HCT116 (cell line): ENCODE measurements at regions not wholly inside any gene's neighbourhood (a gene's known extent, or its start where the extent isn't known, plus 50 kb on each side); places are given as distances from the start of the nearest gene placed in this dataset.

ENCODE experiments used
- ATAC-seq: fragments of 200-7000 bp; cut with Tn5 transposase; 2 replicates; pipeline ENCODE4 v1.9.1; 2020; ENCODE audit warnings: mild to moderate bottlenecking, moderate library complexity
- BruUV-seq: library from RNA; stranded (reverse); fragments of 400-500 nt; replicated peaks from 2 replicates; lab custom pipeline; 2021; lab: Mats Ljungman, UMichigan
- CTCF ChIA-PET: fragments of 300-600 bp; sonication (Branson Sonifier 250); formaldehyde crosslinking; loops from one replicate; lab custom pipeline; 2021; ENCODE audit warnings: antibody characterized with exemption; lab: Charles Lee
- POLR2A ChIA-PET: fragments of 300-600, 350-600 bp; sonication (Branson Sonifier 250); formaldehyde crosslinking; loops from one replicate; lab custom pipeline; 2021; ENCODE audit warnings: antibody characterized with exemption; lab: Charles Lee
- RAD21 ChIA-PET, 2 experiments: fragments of 300-600 bp; sonication (Branson Sonifier 250); formaldehyde crosslinking; loops; one replicate each; lab custom pipeline; 2023; ENCODE audit warnings: low total read pairs in 2 of 2; ENCODE audit not compliant: uncharacterized antibody in 2 of 2, unreplicated experiment in 2 of 2, low non-redundant PET in 1 of 2; lab: Charles Lee
- DNase-seq: peaks from one replicate; pipeline ENCODE4 v3.0.0-alpha.2; 2010; ENCODE audit warnings: low read depth, low spot score
- H2AFZ ChIP-seq: fragments of 200-600 bp; shearing (Covaris generic), sonication (generic); 2 replicates; pipeline ENCODE4 v1.6.1; 2017; ENCODE audit warnings: low read depth, mixed run types, mixed read lengths, antibody characterized with exemption, low read length; ENCODE audit not compliant: poor library complexity, severe bottlenecking
- H3K27ac ChIP-seq: 2 replicates; pipeline ENCODE4 v1.5.1; 2012; ENCODE audit warnings: low read depth, low read length
- H3K27me3 ChIP-seq: fragments of 200-600 bp; sonication (generic); 2 replicates; pipeline ENCODE4 v1.6.1; 2016; ENCODE audit warnings: mixed run types, low read length, mixed read lengths; ENCODE audit not compliant: insufficient read depth
- H3K36me3 ChIP-seq, 2 experiments: fragments of 200-500 bp in 1 of 2; fragments of 200-600 bp in 1 of 2; sonication (Bioruptor generic) in 1 of 2; sonication (generic) in 1 of 2; 2 replicates each; pipeline versions ENCODE4 v1.5.1 to v1.6.1; 2014 to 2016; ENCODE audit warnings: low read length in 2 of 2, inconsistent platforms in 1 of 2, mixed read lengths in 1 of 2, mixed run types in 1 of 2; ENCODE audit not compliant: insufficient read depth in 2 of 2, control insufficient read depth in 1 of 2
- H3K4me1 ChIP-seq, 2 experiments: fragments of 200-600 bp in 1 of 2; sonication (generic) in 1 of 2; 2 replicates each; pipeline versions ENCODE4 v1.5.1 to v1.6.1; 2012 to 2017; ENCODE audit warnings: low read length in 2 of 2, inconsistent platforms in 1 of 2, mild to moderate bottlenecking in 1 of 2, mixed read lengths in 1 of 2, mixed run types in 1 of 2, moderate library complexity in 1 of 2; ENCODE audit not compliant: insufficient read depth in 2 of 2, control insufficient read depth in 1 of 2
- H3K4me2 ChIP-seq: fragments of 200-600 bp; sonication (generic); 2 replicates; pipeline ENCODE4 v1.6.1; 2017; ENCODE audit warnings: mixed run types, low read length, mixed read lengths
- H3K4me3 ChIP-seq, 2 experiments: fragments of 200-600 bp in 1 of 2; sonication (generic) in 1 of 2; replicated peaks in 1 of 2; 2 replicates each; pipeline ENCODE4 v1.5.1; 2011 to 2016; ENCODE audit warnings: low read length in 2 of 2, control low read depth in 1 of 2, low read depth in 1 of 2, mild to moderate bottlenecking in 1 of 2, mixed read lengths in 1 of 2, mixed run types in 1 of 2
- H3K79me2 ChIP-seq: fragments of 200-600 bp; sonication (generic); 2 replicates; pipeline ENCODE4 v1.6.1; 2017; ENCODE audit warnings: mild to moderate bottlenecking, mixed run types, low read length, moderate library complexity, mixed read lengths; ENCODE audit not compliant: insufficient read depth
- H3K9ac ChIP-seq: fragments of 200-600 bp; sonication (generic); 2 replicates; pipeline ENCODE4 v1.6.1; 2016; ENCODE audit warnings: low read length, mixed read lengths
- H3K9me2 ChIP-seq: fragments of 200-600 bp; sonication (generic), shearing (Covaris generic); 2 replicates; pipeline ENCODE4 v1.6.1; 2017; ENCODE audit warnings: mixed run types, mild to moderate bottlenecking, moderate library complexity; ENCODE audit not compliant: insufficient read depth
- H3K9me3 ChIP-seq, 2 experiments: fragments of 200-500 bp in 1 of 2; fragments of 200-600 bp in 1 of 2; sonication (Bioruptor generic) in 1 of 2; sonication (generic) in 1 of 2; 2 replicates each; pipeline ENCODE4 v1.6.1; 2014 to 2017; ENCODE audit warnings: low read length in 2 of 2, mixed read lengths in 2 of 2, inconsistent platforms in 1 of 2, low read depth in 1 of 2, mild to moderate bottlenecking in 1 of 2, mixed run types in 1 of 2, moderate library complexity in 1 of 2; ENCODE audit not compliant: control insufficient read depth in 1 of 2, insufficient read depth in 1 of 2
- H4K20me1 ChIP-seq: fragments of 200-600 bp; sonication (generic), shearing (Covaris generic); 2 replicates; pipeline ENCODE4 v1.6.1; 2017; ENCODE audit warnings: mixed run types, mild to moderate bottlenecking, moderate library complexity; ENCODE audit not compliant: insufficient read depth
- ATF3 ChIP-seq: IDR thresholded peaks from 2 replicates; pipeline ENCODE4 v1.6.1; 2012
- CBX3 ChIP-seq: IDR thresholded peaks from 2 replicates; pipeline ENCODE4 v1.6.1; 2012; ENCODE audit warnings: low read depth
- CTCF ChIP-seq, 3 experiments: fragments of 200-600 bp in 1 of 3; sonication (generic) in 1 of 3; IDR thresholded peaks in 2 of 3; conservative IDR thresholded peaks in 1 of 3; 2 replicates each; pipeline ENCODE4 v1.5.1; 2012 to 2017; ENCODE audit warnings: low read depth in 2 of 3, low read length in 2 of 3, antibody characterized with exemption in 1 of 3, borderline replicate concordance in 1 of 3, control low read depth in 1 of 3, mild to moderate bottlenecking in 1 of 3, mixed read lengths in 1 of 3, mixed run types in 1 of 3, moderate library complexity in 1 of 3; ENCODE audit not compliant: insufficient read depth in 1 of 3
- EZH2 ChIP-seq: fragments of 200-600 bp; sonication (generic); IDR thresholded peaks from 2 replicates; pipeline ENCODE4 v1.6.1; 2017; ENCODE audit warnings: antibody characterized with exemption, mixed run types
- JUND ChIP-seq: IDR thresholded peaks from 2 replicates; pipeline ENCODE4 v1.6.1; 2012
- SIN3A ChIP-seq: IDR thresholded peaks from 2 replicates; pipeline ENCODE4 v1.6.1; 2012; ENCODE audit warnings: low read depth
- SRF ChIP-seq: IDR thresholded peaks from 2 replicates; pipeline ENCODE4 v1.6.1; 2012; ENCODE audit warnings: low read depth
- TCF7L2 ChIP-seq: IDR thresholded peaks from 2 replicates; pipeline ENCODE4 v1.7.0; 2011; ENCODE audit warnings: borderline replicate concordance, inconsistent platforms; ENCODE audit not compliant: insufficient read depth, insufficient read length; ENCODE audit errors: extremely low read depth
- ZFX ChIP-seq: fragments of 450-650 bp; IDR thresholded peaks from 2 replicates; pipeline ENCODE4 v1.6.1; 2017
- intact Hi-C: fragments of 100-400 bp; cut with micrococcal nuclease; formaldehyde crosslinking; loops from 2 replicates; pipeline ENCODE4 v1.10.0; 2022
- TF ChIP-seq, protein P1 (sequence below): IDR thresholded peaks from 2 replicates; pipeline ENCODE4 v1.6.1; 2012; ENCODE audit warnings: low read depth

DNA sequence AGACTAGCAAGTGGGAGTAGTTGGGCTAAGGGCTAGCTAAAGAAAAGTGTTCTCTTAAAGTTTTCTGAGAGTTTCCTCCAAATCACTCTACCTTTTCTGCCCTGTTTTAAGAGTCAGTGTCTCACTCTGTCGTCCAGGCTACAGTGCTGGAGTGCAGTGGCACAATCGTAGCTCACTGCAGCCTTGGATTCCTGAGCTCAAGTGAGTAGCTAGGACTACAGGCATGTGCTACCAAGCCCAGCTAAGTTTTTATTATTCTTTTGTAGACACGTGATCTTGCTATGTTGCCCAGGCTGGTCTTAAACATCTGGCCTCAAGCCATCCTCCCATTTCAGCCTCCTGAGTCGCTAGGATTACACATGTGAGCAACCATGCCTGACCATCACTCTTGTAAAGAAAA, 378.9 kb downstream of the CAAP1 start:
- no peaks in the 10 kb centered on the region for H3K27me3 ChIP-seq
- H3K27ac ChIP-seq = no peak overlapping the region
- DNase-seq (no peak), ATAC-seq (no peak)
- no peaks in the 10 kb centered on the region for H4K20me1 ChIP-seq
- H3K9me3 ChIP-seq = no peaks in the 10 kb centered on the region
- ChIA-PET RAD21 (no interaction called here), POLR2A (no interaction called here), CTCF (no interaction called here)
- no peak overlapping the region for H3K9ac ChIP-seq
- TF ChIP-seq JUND (no peak), TCF7L2 (no peak), ZFX (no peak), CBX3 (no peak), EZH2 (no peak), ATF3 (no peak), SRF (no peak), CTCF (IDR thresholded peaks at IDR 0.05 in 2 of 3, conservative IDR thresholded peaks at IDR 0.05 in 1 of 3; ENCODE audit: borderline replicate concordance in 1 of 3, insufficient read depth in 1 of 3, low read depth in 2 of 3, low read length in 2 of 3) (no peak), SIN3A (no peak)
- TF ChIP-seq, protein P1, sequence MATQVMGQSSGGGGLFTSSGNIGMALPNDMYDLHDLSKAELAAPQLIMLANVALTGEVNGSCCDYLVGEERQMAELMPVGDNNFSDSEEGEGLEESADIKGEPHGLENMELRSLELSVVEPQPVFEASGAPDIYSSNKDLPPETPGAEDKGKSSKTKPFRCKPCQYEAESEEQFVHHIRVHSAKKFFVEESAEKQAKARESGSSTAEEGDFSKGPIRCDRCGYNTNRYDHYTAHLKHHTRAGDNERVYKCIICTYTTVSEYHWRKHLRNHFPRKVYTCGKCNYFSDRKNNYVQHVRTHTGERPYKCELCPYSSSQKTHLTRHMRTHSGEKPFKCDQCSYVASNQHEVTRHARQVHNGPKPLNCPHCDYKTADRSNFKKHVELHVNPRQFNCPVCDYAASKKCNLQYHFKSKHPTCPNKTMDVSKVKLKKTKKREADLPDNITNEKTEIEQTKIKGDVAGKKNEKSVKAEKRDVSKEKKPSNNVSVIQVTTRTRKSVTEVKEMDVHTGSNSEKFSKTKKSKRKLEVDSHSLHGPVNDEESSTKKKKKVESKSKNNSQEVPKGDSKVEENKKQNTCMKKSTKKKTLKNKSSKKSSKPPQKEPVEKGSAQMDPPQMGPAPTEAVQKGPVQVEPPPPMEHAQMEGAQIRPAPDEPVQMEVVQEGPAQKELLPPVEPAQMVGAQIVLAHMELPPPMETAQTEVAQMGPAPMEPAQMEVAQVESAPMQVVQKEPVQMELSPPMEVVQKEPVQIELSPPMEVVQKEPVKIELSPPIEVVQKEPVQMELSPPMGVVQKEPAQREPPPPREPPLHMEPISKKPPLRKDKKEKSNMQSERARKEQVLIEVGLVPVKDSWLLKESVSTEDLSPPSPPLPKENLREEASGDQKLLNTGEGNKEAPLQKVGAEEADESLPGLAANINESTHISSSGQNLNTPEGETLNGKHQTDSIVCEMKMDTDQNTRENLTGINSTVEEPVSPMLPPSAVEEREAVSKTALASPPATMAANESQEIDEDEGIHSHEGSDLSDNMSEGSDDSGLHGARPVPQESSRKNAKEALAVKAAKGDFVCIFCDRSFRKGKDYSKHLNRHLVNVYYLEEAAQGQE = no peak
- intact Hi-C loops = no loop called here
- no peaks in the 10 kb centered on the region for H3K4me1 ChIP-seq
- H2AFZ ChIP-seq = no peak overlapping the region
- no peaks in the 10 kb centered on the region for H3K36me3 ChIP-seq
- no peak overlapping the region for H3K4me2 ChIP-seq
- H3K4me3 ChIP-seq = no peak overlapping the region
- BruUV-seq = no TSS peak
- no peaks in the 10 kb centered on the region for H3K9me2 ChIP-seq
- no peaks in the 10 kb centered on the region for H3K79me2 ChIP-seq
